Nucleus accumbens (tissue), 56 donors: ENCODE measurements at regions not wholly inside any gene's neighbourhood (a gene's known extent, or its start where the extent isn't known, plus 50 kb on each side); places are given as distances from the start of the nearest gene placed in this dataset.
"Not testable (repeated sequence)": the region's sequence is repeated elsewhere in the genome, so short reads cannot be mapped to it uniquely, and the experiment has no call there.

Source experiments
- DNase-seq, 56 donors: peaks; one replicate each; lab custom pipeline; 2025; lab: John Stamatoyannopoulos, UW

GRCh38 chr2:34799556-34799955 lies 1200.5 kb upstream of the FAM98A start:
- no peak for DNase-seq

GRCh38 chr2:34795586-34795985 lies 1196.5 kb upstream of the FAM98A start:
- not testable (repeated sequence) for DNase-seq

DNA sequence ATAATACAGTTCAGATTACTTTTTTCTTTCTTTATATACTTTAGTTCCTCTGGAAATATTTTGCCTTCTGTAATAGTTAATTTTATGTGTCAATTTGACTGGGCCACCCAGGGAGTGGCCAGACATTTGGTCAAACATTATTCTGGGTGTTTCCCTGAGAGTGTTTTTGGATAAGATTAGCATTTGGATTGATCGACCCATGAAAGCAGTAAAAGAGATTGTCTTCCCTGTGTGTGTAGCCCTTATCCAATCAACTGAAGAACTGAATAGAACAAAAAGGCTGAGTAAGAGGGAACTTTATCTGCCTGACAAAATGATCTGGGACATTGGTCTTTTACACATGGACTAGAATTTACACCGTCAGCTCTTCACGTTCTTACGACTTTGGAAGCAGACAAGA lies 1190.1 kb upstream of the FAM98A start:
- DNase-seq: no peak

DNA sequence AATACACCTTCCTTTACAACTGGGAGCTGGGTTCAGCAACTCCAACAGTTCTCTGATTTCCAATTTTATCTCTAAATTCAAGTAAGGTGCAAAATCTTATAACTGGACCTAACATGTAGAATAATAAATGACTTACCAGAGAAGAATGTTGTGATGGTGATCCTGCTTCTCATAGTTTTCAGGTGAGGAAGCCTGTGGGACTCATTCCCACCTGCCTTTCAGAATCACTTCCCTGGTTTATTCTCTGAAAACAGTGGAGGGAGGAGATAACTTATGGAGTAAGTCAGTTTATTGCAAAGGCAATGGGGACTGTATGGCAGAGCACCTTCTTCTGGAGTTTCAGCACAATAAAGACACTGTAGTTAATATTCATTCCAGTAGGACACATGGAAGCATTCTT lies 1188.2 kb upstream of the FAM98A start:
- no peak for DNase-seq

GRCh38 chr2:34785206-34785785 lies 1186.2 kb upstream of the FAM98A start:
- no peak for DNase-seq

DNA sequence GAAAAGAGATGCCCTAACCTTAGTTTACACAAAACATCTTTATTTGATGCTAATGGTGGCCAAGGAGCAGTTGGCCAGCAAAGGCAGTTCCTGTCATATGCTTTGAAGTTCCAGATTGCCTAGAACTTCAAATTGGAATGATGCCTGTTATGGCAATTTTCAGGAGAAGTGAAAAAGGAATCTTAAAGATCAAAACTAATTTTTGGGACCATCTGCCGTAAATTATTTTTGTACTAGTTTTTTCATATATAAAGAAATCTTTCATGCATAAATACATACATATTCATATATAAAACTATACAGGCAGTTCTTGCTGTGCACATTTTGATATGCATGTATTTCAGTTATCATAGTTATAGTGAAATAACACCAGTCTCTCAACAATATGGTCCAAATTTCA lies 1185.6 kb upstream of the FAM98A start:
- DNase-seq: no peak

- not testable (repeated sequence) for DNase-seq
Observed at GRCh38 chr2:34750742-34751141, 1151.6 kb upstream of the FAM98A start.

DNA sequence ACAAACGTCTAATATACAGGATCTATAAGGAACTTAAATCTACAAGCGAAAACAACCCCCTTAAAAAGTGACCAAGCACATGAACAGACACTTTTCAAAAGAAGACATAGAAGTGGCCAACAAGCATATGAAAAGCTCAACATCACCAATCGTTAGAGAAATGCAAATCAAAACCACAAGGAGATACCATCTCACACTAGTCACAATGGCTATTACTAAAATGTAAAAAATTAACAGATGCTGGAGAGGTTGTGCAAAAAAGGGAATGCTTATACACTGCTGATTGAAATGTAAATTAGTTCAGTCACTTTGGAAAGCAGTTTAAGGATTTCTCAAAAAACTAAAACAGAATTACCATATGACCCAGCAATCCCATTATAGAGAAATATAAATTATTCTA lies 1148.5 kb upstream of the FAM98A start:
- DNase-seq: no peak

- DNase-seq: no peak
Observed at GRCh38 chr2:34738691-34739090, 1139.6 kb upstream of the FAM98A start.

- no peak for DNase-seq
Observed at GRCh38 chr2:34737146-34737545, 1138.0 kb upstream of the FAM98A start.

GRCh38 chr2:34736482-34736881 lies 1137.4 kb upstream of the FAM98A start:
- no peak for DNase-seq

DNA sequence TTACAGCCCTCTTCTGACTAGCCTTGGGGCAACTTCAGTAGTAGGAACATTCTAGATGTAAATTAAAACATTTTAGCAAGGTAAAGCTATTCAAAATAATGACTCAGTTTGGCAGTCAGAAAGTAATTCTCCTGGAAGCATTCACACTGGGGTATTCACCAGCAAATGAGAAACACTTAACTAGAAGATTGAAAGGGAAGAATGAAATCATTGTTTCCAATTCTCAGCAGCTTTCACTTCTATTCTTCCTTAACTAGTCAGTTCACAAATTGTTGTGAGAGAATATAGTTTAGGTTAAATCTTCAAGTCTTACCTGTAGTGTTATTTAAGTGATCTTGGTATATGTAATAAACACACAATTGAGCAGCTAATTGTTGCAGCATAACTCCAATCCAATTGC lies 1135.6 kb upstream of the FAM98A start:
- DNase-seq: no peak

- DNase-seq: no peak
Observed at GRCh38 chr2:34734042-34734441, 1134.9 kb upstream of the FAM98A start.

GRCh38 chr2:34731292-34731691 lies 1132.2 kb upstream of the FAM98A start:
- DNase-seq: no peak

DNA sequence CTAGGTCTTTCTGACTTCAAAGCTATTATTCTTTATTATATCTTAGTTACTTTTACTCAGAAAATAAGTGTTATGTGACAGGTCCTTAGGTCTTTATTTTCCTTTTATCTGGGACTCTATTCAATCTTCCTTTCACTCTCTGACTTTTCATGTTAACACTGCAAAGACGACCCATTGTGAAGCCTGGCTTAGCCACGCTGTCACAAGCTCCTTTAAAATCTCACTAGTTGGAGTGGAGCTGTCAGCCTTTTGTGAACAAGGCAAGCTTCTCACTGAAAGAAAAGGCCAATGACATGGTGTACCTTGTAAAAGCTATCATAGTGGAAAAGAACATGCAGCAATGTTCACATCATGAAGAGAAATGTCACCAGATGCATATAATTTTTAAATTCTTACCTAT lies 1130.7 kb upstream of the FAM98A start:
- no peak for DNase-seq

DNA sequence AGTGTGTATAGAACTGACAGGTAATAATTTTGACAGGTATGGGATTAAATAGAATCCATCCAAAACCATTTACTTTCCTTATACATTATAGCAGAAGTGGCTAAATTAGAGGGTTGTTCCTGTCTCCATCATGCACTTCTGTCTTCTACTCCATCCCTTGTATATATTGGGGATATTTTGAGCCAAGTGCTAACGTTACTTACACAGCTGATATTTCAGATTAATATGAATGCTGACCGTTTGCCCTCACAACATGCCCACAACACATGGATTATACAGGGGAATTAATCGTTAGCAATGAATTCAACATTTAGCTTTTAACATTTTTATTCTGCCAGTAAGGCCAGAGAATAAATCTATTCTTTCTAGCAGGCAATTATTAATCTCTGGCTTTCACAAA lies 1125.0 kb upstream of the FAM98A start:
- DNase-seq: no peak

DNA sequence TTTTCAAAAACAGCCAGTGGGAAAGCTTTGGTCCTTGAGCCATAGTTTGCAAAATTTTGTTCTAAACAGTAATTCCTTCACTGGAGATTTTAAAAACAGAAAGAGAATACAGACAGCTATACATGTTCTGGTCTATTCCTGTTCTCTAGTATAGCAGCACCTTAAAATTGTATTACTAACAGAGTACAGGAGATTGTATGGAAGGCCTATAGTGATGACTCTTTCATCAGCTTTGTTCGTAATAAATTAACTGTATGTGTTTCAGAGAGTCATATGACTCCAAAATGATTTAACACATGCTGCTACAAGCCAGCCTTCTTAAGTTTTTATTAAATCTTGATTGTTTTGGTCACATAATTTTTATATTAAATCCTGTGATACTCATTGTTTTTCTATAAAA lies 1124.6 kb upstream of the FAM98A start:
- DNase-seq: no peak

- DNase-seq: no peak
Observed at GRCh38 chr2:34719206-34719605, 1120.1 kb upstream of the FAM98A start.

- DNase-seq: no peak
Observed at GRCh38 chr2:34705551-34706247, 1106.6 kb upstream of the FAM98A start.

DNA sequence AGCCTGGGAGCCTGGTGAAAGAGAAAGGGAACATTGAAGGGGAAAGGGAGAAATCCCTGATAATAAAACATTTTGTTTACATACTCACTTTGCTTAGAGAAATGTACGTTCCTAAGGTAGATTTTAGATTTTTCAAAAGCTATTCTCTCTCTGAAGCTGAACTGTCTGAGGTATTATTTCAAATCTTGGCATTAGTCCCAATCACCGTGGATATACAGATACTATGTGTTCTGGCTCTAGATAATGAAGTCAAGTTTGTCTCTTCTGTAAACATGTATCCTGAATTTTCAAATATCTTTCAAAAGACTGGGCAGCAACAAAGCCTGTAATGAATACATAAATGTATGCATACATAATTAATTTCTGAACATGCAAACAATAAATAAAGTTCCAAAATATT lies 1104.2 kb upstream of the FAM98A start:
- no peak for DNase-seq

DNA sequence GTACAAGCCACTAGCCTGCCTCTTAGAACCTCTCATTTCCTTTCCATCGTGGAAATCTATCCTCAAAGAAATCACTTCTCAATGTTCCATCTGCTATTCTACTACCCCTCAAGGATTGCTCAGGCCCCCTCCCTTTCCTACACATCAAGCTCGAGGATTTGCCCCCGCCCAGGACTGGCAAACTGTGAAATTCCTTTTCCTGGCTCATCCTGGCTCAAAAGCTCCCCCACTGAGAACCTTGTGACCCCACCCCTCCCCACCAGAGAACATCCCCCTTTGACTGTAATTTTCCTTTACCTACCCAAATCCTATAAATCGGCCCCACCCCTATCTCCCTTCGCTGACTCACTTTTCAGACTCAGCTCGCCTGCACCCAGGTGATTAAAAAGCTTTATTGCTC lies 1103.3 kb upstream of the FAM98A start:
- not testable (repeated sequence) for DNase-seq

DNA sequence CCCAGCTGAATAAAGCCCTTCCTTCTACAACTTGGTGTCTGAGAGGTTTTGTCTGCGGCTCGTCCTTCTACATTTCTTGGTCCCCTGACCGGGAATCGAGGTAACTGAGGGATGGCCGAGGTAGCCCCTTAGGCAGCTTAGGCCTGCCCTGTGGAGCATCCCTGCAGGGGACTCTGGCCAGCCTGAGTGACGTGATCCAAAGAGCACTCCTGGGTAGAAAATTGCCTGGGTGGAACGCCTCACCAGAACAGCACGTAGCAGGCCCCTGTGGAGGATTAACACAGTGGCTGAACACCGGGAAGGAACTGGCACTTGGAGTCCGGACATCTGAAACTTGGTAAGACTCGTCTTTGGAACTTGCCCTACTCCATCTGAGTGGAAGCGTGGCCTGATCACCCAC lies 1078.5 kb upstream of the FAM98A start:
- DNase-seq: not testable (repeated sequence)

GRCh38 chr2:34677119-34677531 lies 1078.0 kb upstream of the FAM98A start:
- not testable (repeated sequence) for DNase-seq
